Neural cell (in vitro differentiated cells): ENCODE measurements at regions not wholly inside any gene's neighbourhood (a gene's known extent, or its start where the extent isn't known, plus 50 kb on each side); places are given as distances from the start of the nearest gene placed in this dataset.
A peak's percentile ranks its signal among the peaks of the same experiment; 100 is the strongest.

Source experiments
- H2AFZ ChIP-seq: fragments of 200-600, 300-800 bp; sonication (generic), shearing (Covaris generic); 2 replicates; pipeline ENCODE4 v1.6.0; 2014; ENCODE audit warnings: low read depth, mild to moderate bottlenecking, antibody characterized with exemption, low read length, moderate library complexity
- H3F3A ChIP-seq: fragments of 200-600 bp; shearing (Covaris generic); 2 replicates; pipeline ENCODE4 v1.6.1; 2016; ENCODE audit warnings: mild to moderate bottlenecking, moderate library complexity, mixed read lengths, antibody characterized with exemption, low read length; ENCODE audit not compliant: insufficient read depth, poor library complexity, severe bottlenecking
- H3K27ac ChIP-seq: fragments of 200-600, 300-800 bp; sonication (generic), shearing (Covaris generic); 2 replicates; pipeline ENCODE4 v1.5.1; 2014; ENCODE audit warnings: mild to moderate bottlenecking, low read length, moderate library complexity
- H3K27me3 ChIP-seq: fragments of 300-800, 200-600 bp; sonication (generic), shearing (Covaris generic); 2 replicates; pipeline ENCODE4 v1.6.0; 2014; ENCODE audit warnings: mild to moderate bottlenecking, low read depth, low read length, moderate library complexity; ENCODE audit not compliant: insufficient read depth
- H3K36me3 ChIP-seq: fragments of 300-800, 200-600 bp; sonication (generic), shearing (Covaris generic); 2 replicates; pipeline ENCODE4 v1.5.1; 2014; ENCODE audit warnings: mild to moderate bottlenecking, antibody characterized with exemption, low read length, moderate library complexity; ENCODE audit not compliant: insufficient read depth
- H3K4me2 ChIP-seq: fragments of 300-800, 200-600 bp; sonication (generic), shearing (Covaris generic); 2 replicates; pipeline ENCODE4 v1.6.0; 2014; ENCODE audit warnings: mild to moderate bottlenecking, low read length
- H3K4me3 ChIP-seq: fragments of 300-800, 200-600 bp; sonication (generic), shearing (Covaris generic); 2 replicates; pipeline ENCODE4 v1.5.1; 2014; ENCODE audit warnings: mild to moderate bottlenecking, low read length, moderate library complexity
- H3K79me2 ChIP-seq: fragments of 200-600 bp; shearing (Covaris generic); replicated peaks from 2 replicates; pipeline ENCODE4 v1.6.0; 2014; ENCODE audit warnings: mild to moderate bottlenecking, low read length, moderate library complexity; ENCODE audit not compliant: insufficient read depth
- H3K9ac ChIP-seq: fragments of 300-800, 200-600 bp; sonication (generic), shearing (Covaris generic); 2 replicates; pipeline ENCODE4 v1.6.1; 2016; ENCODE audit warnings: mild to moderate bottlenecking, low read length, mixed read lengths
- H3K9me2 ChIP-seq: fragments of 200-600 bp; shearing (Covaris generic); 2 replicates; pipeline ENCODE4 v1.6.1; 2016; ENCODE audit warnings: mild to moderate bottlenecking, low read length, mixed read lengths; ENCODE audit not compliant: insufficient read depth
- H3K9me3 ChIP-seq: fragments of 200-600, 300-800 bp; sonication (generic), shearing (Covaris generic); 2 replicates; pipeline ENCODE4 v1.6.1; 2016; ENCODE audit warnings: mild to moderate bottlenecking, mixed run types, low read length, moderate library complexity, mixed read lengths
- H4K20me1 ChIP-seq: fragments of 200-600 bp; shearing (Covaris generic); 2 replicates; pipeline ENCODE4 v1.6.1; 2016; ENCODE audit warnings: mild to moderate bottlenecking, mixed run types; ENCODE audit not compliant: insufficient read depth
- CTCF ChIP-seq: fragments of 450-650 bp; IDR thresholded peaks from 2 replicates; pipeline ENCODE4 v1.5.1; 2014; ENCODE audit warnings: antibody characterized with exemption, mild to moderate bottlenecking, moderate library complexity; ENCODE audit not compliant: poor library complexity, severe bottlenecking
- EP300 ChIP-seq: fragments of 450-650 bp; conservative IDR thresholded peaks from 2 replicates; pipeline ENCODE4 v1.6.1; 2014; ENCODE audit warnings: antibody characterized with exemption, mild to moderate bottlenecking, moderate library complexity; ENCODE audit not compliant: poor library complexity, severe bottlenecking
- EZH2 ChIP-seq: fragments of 200-600, 300-800 bp; shearing (Covaris generic), sonication (generic); IDR thresholded peaks from 2 replicates; pipeline ENCODE4 v1.6.1; 2014; ENCODE audit warnings: antibody characterized with exemption, low read length, borderline replicate concordance, mild to moderate bottlenecking; ENCODE audit not compliant: insufficient read depth, poor library complexity, severe bottlenecking
- MXI1 ChIP-seq: fragments of 450-650 bp; conservative IDR thresholded peaks from 2 replicates; pipeline ENCODE4 v1.6.1; 2014; ENCODE audit warnings: antibody characterized with exemption, mild to moderate bottlenecking; ENCODE audit not compliant: poor library complexity, severe bottlenecking
- POLR2AphosphoS5 ChIP-seq: IDR thresholded peaks from 2 replicates; pipeline ENCODE4 v1.6.1; 2012
- RAD21 ChIP-seq: fragments of 450-650 bp; conservative IDR thresholded peaks from 2 replicates; pipeline ENCODE4 v1.6.1; 2014; ENCODE audit warnings: antibody characterized with exemption, mild to moderate bottlenecking, moderate library complexity
- REST ChIP-seq: IDR thresholded peaks from 2 replicates; pipeline ENCODE4 v1.6.1; 2012; ENCODE audit warnings: borderline replicate concordance
- SMC3 ChIP-seq: fragments of 450-650 bp; conservative IDR thresholded peaks from 2 replicates; pipeline ENCODE4 v1.6.1; 2014; ENCODE audit warnings: antibody characterized with exemption, mild to moderate bottlenecking, moderate library complexity; ENCODE audit not compliant: poor library complexity
- TAF1 ChIP-seq: IDR thresholded peaks from 2 replicates; pipeline ENCODE4 v1.6.1; 2012; ENCODE audit warnings: low read depth

GRCh38 chr2:176999301-176999700, 213.3 kb upstream of the HNRNPA3 start:
- no peaks in the 10 kb centered on the region for H3K79me2 ChIP-seq
- no peak overlapping the region for H3K9ac ChIP-seq
- no peak overlapping the region for H3K4me3 ChIP-seq
- H3K9me3 ChIP-seq: no peaks in the 10 kb centered on the region
- H3K36me3 ChIP-seq: no peaks in the 10 kb centered on the region
- H3K27me3 ChIP-seq: no peaks in the 10 kb centered on the region
- H3F3A ChIP-seq: no peaks in the 10 kb centered on the region
- no peaks in the 10 kb centered on the region for H3K9me2 ChIP-seq
- TF ChIP-seq REST: no peak
- TF ChIP-seq EZH2: no peak
- no peak for TF ChIP-seq RAD21
- no peak for TF ChIP-seq SMC3
- TF ChIP-seq EP300: no peak
- TF ChIP-seq MXI1: no peak
- no peak for TF ChIP-seq CTCF
- TF ChIP-seq TAF1: no peak
- TF ChIP-seq POLR2AphosphoS5: no peak
- H2AFZ ChIP-seq: no peak overlapping the region
- H4K20me1 ChIP-seq: no peaks in the 10 kb centered on the region
- H3K4me2 ChIP-seq: no peak overlapping the region
- H3K27ac ChIP-seq: no peak overlapping the region

- Histone ChIP-seq H3K79me2 (no peaks in the 10 kb centered on the region), H3K9me2 (no peaks in the 10 kb centered on the region), H4K20me1 (no peaks in the 10 kb centered on the region), H3K27me3 (no peaks in the 10 kb centered on the region), H2AFZ (no peak overlapping the region), H3K36me3 (no peaks in the 10 kb centered on the region), H3K9me3 (no peaks in the 10 kb centered on the region), H3K4me2 (no peak overlapping the region), H3F3A (no peaks in the 10 kb centered on the region), H3K4me3 (no peak overlapping the region), H3K27ac (peak overlapping the region; percentile 8), H3K9ac (no peak overlapping the region)
- TF ChIP-seq EP300 (no peak), POLR2AphosphoS5 (no peak), REST (no peak), CTCF (no peak), EZH2 (no peak), SMC3 (no peak), MXI1 (no peak), TAF1 (no peak), RAD21 (no peak)
Observed at GRCh38 chr2:177000061-177000714, 212.4 kb upstream of the HNRNPA3 start.
